ENCODE measurements at regions not wholly inside any gene's neighbourhood (a gene's known extent, or its start where the extent isn't known, plus 50 kb on each side); places are given as distances from the start of the nearest gene placed in this dataset.

GRCh38 chr2:164439885-164440284 lies 181.4 kb downstream of the GRB14 start:
- TF ChIP-seq EP300 (IDR thresholded peaks at IDR 0.05) (no peak), POLR2A (IDR thresholded peaks at IDR 0.05) (no peak), POLR2AphosphoS5 (IDR thresholded peaks at IDR 0.05) (no peak), CTCF (IDR thresholded peaks at IDR 0.05) (no peak)
- Histone ChIP-seq H3K27me3 (no peaks in the 10 kb centered on the region), H3K36me3 (no peaks in the 10 kb centered on the region), H3K4me3 (no peak overlapping the region), H3K4me1 (no peaks in the 10 kb centered on the region), H3K27ac (no peak overlapping the region), H3K9me3 (no peaks in the 10 kb centered on the region)
- no peak for DNase-seq (ENCODE audit: low spot score in 2 of 2)
- WGBS: 92% methylated on average over 3 of the region's 3 CpGs

- TF ChIP-seq EP300 (IDR thresholded peaks at IDR 0.05) (no peak), CTCF (IDR thresholded peaks at IDR 0.05) (no peak), POLR2AphosphoS5 (IDR thresholded peaks at IDR 0.05) (no peak), POLR2A (IDR thresholded peaks at IDR 0.05) (no peak)
- DNase-seq (ENCODE audit: low spot score in 2 of 2): no peak
- H3K4me1 ChIP-seq: no peaks in the 10 kb centered on the region
- no peaks in the 10 kb centered on the region for H3K9me3 ChIP-seq
- H3K4me3 ChIP-seq: no peak overlapping the region
- H3K27ac ChIP-seq: no peak overlapping the region
- H3K27me3 ChIP-seq: no peaks in the 10 kb centered on the region
- H3K36me3 ChIP-seq: no peaks in the 10 kb centered on the region
These were observed 182.0 kb downstream of the GRB14 start for GRCh38 chr2:164439235-164439634.

- Histone ChIP-seq H3K36me3 (no peaks in the 10 kb centered on the region), H3K9me3 (no peaks in the 10 kb centered on the region), H3K27ac (no peak overlapping the region), H3K27me3 (no peaks in the 10 kb centered on the region), H3K4me3 (no peak overlapping the region), H3K4me1 (no peaks in the 10 kb centered on the region)
- DNase-seq (ENCODE audit: low spot score in 2 of 2): no peak
- TF ChIP-seq POLR2A (IDR thresholded peaks at IDR 0.05) (no peak), EP300 (IDR thresholded peaks at IDR 0.05) (no peak), CTCF (IDR thresholded peaks at IDR 0.05) (no peak)
These were observed 182.6 kb downstream of the GRB14 start for GRCh38 chr2:164438490-164439205.

- no peak overlapping the region for H3K27ac ChIP-seq
- WGBS: 64% methylated on average over 3 of the region's 3 CpGs
- no peaks in the 10 kb centered on the region for H3K27me3 ChIP-seq
These were observed 185.2 kb downstream of the GRB14 start for GRCh38 chr2:164436131-164436530.

More at GRCh38 chr2:164436131-164436530, 185.2 kb downstream of the GRB14 start:
- Histone ChIP-seq H3K4me3 (no peak overlapping the region), H3K36me3 (no peaks in the 10 kb centered on the region), H3K9me3 (no peaks in the 10 kb centered on the region), H3K4me1 (no peaks in the 10 kb centered on the region)
- DNase-seq (ENCODE audit: low spot score in 2 of 2): no peak
- no peak for TF ChIP-seq POLR2AphosphoS5 (IDR thresholded peaks at IDR 0.05)
- no peak for TF ChIP-seq CTCF (IDR thresholded peaks at IDR 0.05)
- TF ChIP-seq POLR2A (IDR thresholded peaks at IDR 0.05): no peak
- TF ChIP-seq EP300 (IDR thresholded peaks at IDR 0.05): no peak

All from suprapubic skin (tissue), 4 donors.